OCI-LY1 (cell line): ENCODE measurements at regions not wholly inside any gene's neighbourhood (a gene's known extent, or its start where the extent isn't known, plus 50 kb on each side); places are given as distances from the start of the nearest gene placed in this dataset.

ENCODE experiments used
- CTCF ChIP-seq: fragments of 200-600 bp; sonication (generic), shearing (Covaris generic); IDR thresholded peaks from 2 replicates; pipeline ENCODE4 v1.5.1; 2017; ENCODE audit warnings: mild to moderate bottlenecking, antibody characterized with exemption, low read length, moderate library complexity, mixed read lengths
- EZH2 ChIP-seq: fragments of 200-600 bp; sonication (generic), shearing (Covaris generic); IDR thresholded peaks from 2 replicates; pipeline ENCODE4 v1.8.0; 2017; ENCODE audit warnings: borderline replicate concordance, mixed run types, mild to moderate bottlenecking, antibody characterized with exemption, low read length, moderate library complexity, mixed read lengths

GRCh38 chr1:60791226-60791625, 291.1 kb upstream of the NFIA start:
- TF ChIP-seq CTCF (no peak), EZH2 (no peak)
